ENCODE measurements at regions not wholly inside any gene's neighbourhood (a gene's known extent, or its start where the extent isn't known, plus 50 kb on each side); places are given as distances from the start of the nearest gene placed in this dataset.

GRCh38 chr4:96670381-96670780 is 830.5 kb downstream of the PDHA2 start:
- ChIA-PET CTCF (no interaction called here), POLR2A (ENCODE audit: unreplicated experiment) (no interaction called here)
- Histone ChIP-seq H3K4me2 (ENCODE audit: low read depth, low read length) (no peak overlapping the region), H2BK120ac (ENCODE audit: low read depth, low read length) (no peak overlapping the region), H2AK5ac (ENCODE audit: low read depth, low read length) (no peak overlapping the region), H2BK15ac (ENCODE audit: low read depth, low read length) (no peak overlapping the region), H3K23ac (ENCODE audit: low read depth, low read length) (no peak overlapping the region), H3K36me3 (ENCODE audit: control insufficient read depth, insufficient read depth, low read length) (no peaks in the 10 kb centered on the region), H3K27me3 (ENCODE audit: control insufficient read depth, insufficient read depth, low read length) (no peaks in the 10 kb centered on the region), H3K4ac (ENCODE audit: low read depth, low read length) (no peak overlapping the region), H3K18ac (ENCODE audit: low read depth, low read length) (no peak overlapping the region), H3K56ac (ENCODE audit: extremely low read depth, insufficient read depth, low read length) (no peak overlapping the region), H3K79me1 (ENCODE audit: low read depth in 1 of 2, low read length in 2 of 2) (no peaks in the 10 kb centered on the region), H4K8ac (ENCODE audit: low read depth in 2 of 2, low read length in 2 of 2) (no peak overlapping the region), H2BK20ac (ENCODE audit: low read depth, low read length) (no peak overlapping the region), H3K27ac (ENCODE audit: insufficient read depth, low read length) (no peak overlapping the region), H4K5ac (ENCODE audit: low read depth, low read length) (no peak overlapping the region), H3K14ac (replicated peaks; ENCODE audit: low read depth, low read length) (no peak overlapping the region), H3K4me1 (ENCODE audit: control insufficient read depth, insufficient read depth, low read length) (no peaks in the 10 kb centered on the region), H4K20me1 (ENCODE audit: insufficient read depth, low read length) (no peaks in the 10 kb centered on the region), H3K4me3 (ENCODE audit: insufficient read depth, low read depth, low read length) (no peak overlapping the region), H2BK5ac (ENCODE audit: low read depth, low read length, poor library complexity, severe bottlenecking) (no peak overlapping the region), H2AFZ (replicated peaks; ENCODE audit: low read length, poor library complexity) (no peak overlapping the region), H3K9me1 (ENCODE audit: insufficient read depth, low read length) (no peaks in the 10 kb centered on the region), H2AK9ac (replicated peaks; ENCODE audit: low read depth, low read length, poor library complexity) (no peak overlapping the region), H3K9ac (ENCODE audit: low read depth, low read length) (no peak overlapping the region), H4K91ac (ENCODE audit: insufficient read depth, low read depth, low read length) (no peak overlapping the region), H3K9me3 (ENCODE audit: control insufficient read depth, insufficient read depth, low read length) (no peaks in the 10 kb centered on the region; the same call in 1 of the 2 replicates)
- dilution Hi-C loops (cut with HindIII; ENCODE audit: low sequenced_read_pairs, unreplicated experiment) (no loop called here), in situ Hi-C loops (cut with MboI; ENCODE audit: low sequenced_read_pairs) (no loop called here), intact Hi-C loops (cut with micrococcal nuclease) (no loop called here)
- TF ChIP-seq BHLHE40 (IDR thresholded peaks at IDR 0.05; ENCODE audit: low read depth, low read length) (no peak), RCOR1 (IDR thresholded peaks at IDR 0.05; ENCODE audit: insufficient replicate concordance, low read length) (no peak), NFE2L2 (IDR thresholded peaks at IDR 0.05; ENCODE audit: low read depth, low read length) (no peak), SMC3 (IDR thresholded peaks at IDR 0.05; ENCODE audit: low read depth, low read length) (no peak), RAD21 (IDR thresholded peaks at IDR 0.05; ENCODE audit: low read length) (no peak), CTCF (conservative IDR thresholded peaks at IDR 0.05; ENCODE audit: low read depth, low read length) (no peak)
- TF ChIP-seq, protein P1, sequence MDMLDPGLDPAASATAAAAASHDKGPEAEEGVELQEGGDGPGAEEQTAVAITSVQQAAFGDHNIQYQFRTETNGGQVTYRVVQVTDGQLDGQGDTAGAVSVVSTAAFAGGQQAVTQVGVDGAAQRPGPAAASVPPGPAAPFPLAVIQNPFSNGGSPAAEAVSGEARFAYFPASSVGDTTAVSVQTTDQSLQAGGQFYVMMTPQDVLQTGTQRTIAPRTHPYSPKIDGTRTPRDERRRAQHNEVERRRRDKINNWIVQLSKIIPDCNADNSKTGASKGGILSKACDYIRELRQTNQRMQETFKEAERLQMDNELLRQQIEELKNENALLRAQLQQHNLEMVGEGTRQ (IDR thresholded peaks at IDR 0.05; ENCODE audit: low read depth, low read length), result no peak
- ATAC-seq (ENCODE audit: low read depth) (no peak), DNase-seq (no peak)
- no TSS peak for BruUV-seq (replicated peaks)
- no CpG with 5 or more reads among the region's 2 CpGs for WGBS, 2 experiments (ENCODE audit: extremely low coverage in 2 of 2, insufficient read length in 1 of 2)
